ENCODE measurements at regions not wholly inside any gene's neighbourhood (a gene's known extent, or its start where the extent isn't known, plus 50 kb on each side); places are given as distances from the start of the nearest gene placed in this dataset.

DNA sequence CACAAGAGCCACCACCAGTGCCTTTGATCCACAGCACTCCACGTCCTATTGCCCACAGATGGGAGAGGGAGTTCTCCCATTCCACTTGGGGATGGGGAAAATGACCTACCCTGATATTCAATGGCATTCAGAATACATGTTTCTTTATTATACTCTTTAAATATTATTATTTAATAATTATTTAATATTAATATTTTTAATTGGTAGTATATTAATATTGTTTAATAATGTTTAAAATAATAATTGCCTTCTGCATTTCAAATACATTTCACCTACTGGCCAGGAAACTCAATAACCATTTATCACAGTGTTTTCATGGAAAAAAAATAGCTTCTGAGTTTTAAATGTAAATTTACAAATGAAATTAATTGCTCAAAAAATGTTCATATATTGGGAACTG is 127.4 kb upstream of the G2E3 start:
- no peak overlapping the region for H3K4me3 ChIP-seq (ENCODE audit: low read depth, low read length)
- H3K27me3 ChIP-seq (ENCODE audit: control insufficient read depth, insufficient read depth, low read length), result no peaks in the 10 kb centered on the region
- H3K36me3 ChIP-seq (ENCODE audit: control insufficient read depth, insufficient read depth, low read length), result no peaks in the 10 kb centered on the region
- H3K4me1 ChIP-seq (ENCODE audit: control insufficient read depth, insufficient read depth, low read length), result no peaks in the 10 kb centered on the region
- H3K9me3 ChIP-seq (ENCODE audit: control insufficient read depth, insufficient read depth, low read length), result no peaks in the 10 kb centered on the region
- H3K9ac ChIP-seq (ENCODE audit: low read depth, low read length), result no peak overlapping the region

DNA sequence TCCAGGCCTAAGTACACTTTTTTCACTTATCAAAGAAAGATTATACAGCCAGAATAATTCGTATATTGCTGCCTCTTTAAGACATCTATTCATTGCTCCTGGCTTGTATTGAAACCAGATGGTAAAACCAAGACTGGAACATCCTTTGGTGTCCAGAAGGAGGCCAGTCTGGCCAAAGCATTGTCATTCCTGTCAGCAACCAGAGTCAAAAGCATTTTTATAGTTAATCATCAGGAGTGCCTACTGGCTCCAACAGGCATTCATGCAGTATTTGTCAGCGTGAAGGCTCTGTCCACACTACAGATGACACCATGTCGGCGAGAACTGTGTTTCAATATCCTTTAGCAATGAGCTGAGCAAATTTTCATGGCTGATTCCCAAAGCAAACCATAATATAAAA is 118.0 kb upstream of the G2E3 start:
- H3K36me3 ChIP-seq (ENCODE audit: control insufficient read depth, insufficient read depth, low read length), result no peaks in the 10 kb centered on the region
- H3K4me3 ChIP-seq (ENCODE audit: low read depth, low read length), result no peak overlapping the region
- no peak overlapping the region for H3K9ac ChIP-seq (ENCODE audit: low read depth, low read length)
- no peaks in the 10 kb centered on the region for H3K27me3 ChIP-seq (ENCODE audit: control insufficient read depth, insufficient read depth, low read length)
- no peaks in the 10 kb centered on the region for H3K9me3 ChIP-seq (ENCODE audit: control insufficient read depth, insufficient read depth, low read length)
- H3K4me1 ChIP-seq (ENCODE audit: control insufficient read depth, insufficient read depth, low read length), result no peaks in the 10 kb centered on the region

DNA sequence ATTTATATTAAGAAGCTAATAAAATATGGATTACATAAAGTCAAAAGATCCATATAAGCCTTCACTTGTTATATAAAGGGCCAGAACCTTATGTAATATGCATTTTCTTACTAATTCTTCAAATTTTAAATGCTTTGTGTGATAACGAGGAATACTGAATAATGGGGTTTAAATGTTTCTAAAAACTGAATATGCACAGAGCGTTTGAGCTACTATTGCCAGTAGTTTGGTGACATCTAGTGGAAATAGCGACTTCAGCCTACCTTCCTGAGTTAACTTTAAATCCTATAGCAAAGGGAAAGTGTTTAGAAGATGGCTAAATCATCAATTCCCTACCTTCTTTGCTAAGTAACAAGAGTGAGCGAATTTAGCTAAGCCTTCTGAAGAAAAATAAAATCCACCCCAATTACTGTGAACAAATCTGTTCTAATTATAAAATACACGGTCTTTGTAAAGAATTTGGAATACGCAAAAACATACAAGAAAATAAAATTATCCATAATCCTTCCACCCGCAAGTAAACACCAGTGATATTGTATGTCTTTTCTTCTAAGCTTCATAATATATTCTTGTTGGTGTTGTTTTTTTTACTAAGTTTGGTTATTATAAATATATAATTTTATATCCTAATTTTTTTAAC is 115.5 kb upstream of the G2E3 start:
- Histone ChIP-seq H3K9me3 (ENCODE audit: control insufficient read depth, insufficient read depth, low read length) (no peaks in the 10 kb centered on the region), H3K4me3 (ENCODE audit: low read depth, low read length) (no peak overlapping the region), H3K4me1 (ENCODE audit: control insufficient read depth, insufficient read depth, low read length) (no peaks in the 10 kb centered on the region), H3K27me3 (ENCODE audit: control insufficient read depth, insufficient read depth, low read length) (no peaks in the 10 kb centered on the region), H3K9ac (ENCODE audit: low read depth, low read length) (no peak overlapping the region), H3K36me3 (ENCODE audit: control insufficient read depth, insufficient read depth, low read length) (no peaks in the 10 kb centered on the region)

DNA sequence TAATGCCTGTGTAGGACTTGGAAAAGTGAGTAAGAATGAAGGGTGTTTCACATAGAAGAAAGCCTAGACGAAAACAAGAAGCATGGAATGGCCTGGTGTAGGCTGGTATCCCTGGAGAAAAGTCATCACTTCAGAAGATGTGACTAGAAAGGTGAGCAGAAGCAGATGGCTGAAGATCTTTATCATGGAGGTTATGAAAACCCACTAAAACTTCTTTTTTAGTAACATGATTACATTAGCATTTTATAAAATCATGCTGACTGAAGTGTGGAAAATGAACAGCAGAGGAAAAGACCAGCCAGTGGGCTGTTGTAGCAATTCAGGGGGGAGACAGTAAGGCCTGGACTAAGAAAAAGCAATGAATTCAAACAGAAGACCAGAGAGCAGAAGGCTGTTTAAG is 114.5 kb upstream of the G2E3 start:
- H3K9me3 ChIP-seq (ENCODE audit: control insufficient read depth, insufficient read depth, low read length), result no peaks in the 10 kb centered on the region
- H3K4me3 ChIP-seq (ENCODE audit: low read depth, low read length), result no peak overlapping the region
- H3K27me3 ChIP-seq (ENCODE audit: control insufficient read depth, insufficient read depth, low read length), result no peaks in the 10 kb centered on the region
- H3K9ac ChIP-seq (ENCODE audit: low read depth, low read length), result no peak overlapping the region
- H3K4me1 ChIP-seq (ENCODE audit: control insufficient read depth, insufficient read depth, low read length), result no peaks in the 10 kb centered on the region
- no peaks in the 10 kb centered on the region for H3K36me3 ChIP-seq (ENCODE audit: control insufficient read depth, insufficient read depth, low read length)

DNA sequence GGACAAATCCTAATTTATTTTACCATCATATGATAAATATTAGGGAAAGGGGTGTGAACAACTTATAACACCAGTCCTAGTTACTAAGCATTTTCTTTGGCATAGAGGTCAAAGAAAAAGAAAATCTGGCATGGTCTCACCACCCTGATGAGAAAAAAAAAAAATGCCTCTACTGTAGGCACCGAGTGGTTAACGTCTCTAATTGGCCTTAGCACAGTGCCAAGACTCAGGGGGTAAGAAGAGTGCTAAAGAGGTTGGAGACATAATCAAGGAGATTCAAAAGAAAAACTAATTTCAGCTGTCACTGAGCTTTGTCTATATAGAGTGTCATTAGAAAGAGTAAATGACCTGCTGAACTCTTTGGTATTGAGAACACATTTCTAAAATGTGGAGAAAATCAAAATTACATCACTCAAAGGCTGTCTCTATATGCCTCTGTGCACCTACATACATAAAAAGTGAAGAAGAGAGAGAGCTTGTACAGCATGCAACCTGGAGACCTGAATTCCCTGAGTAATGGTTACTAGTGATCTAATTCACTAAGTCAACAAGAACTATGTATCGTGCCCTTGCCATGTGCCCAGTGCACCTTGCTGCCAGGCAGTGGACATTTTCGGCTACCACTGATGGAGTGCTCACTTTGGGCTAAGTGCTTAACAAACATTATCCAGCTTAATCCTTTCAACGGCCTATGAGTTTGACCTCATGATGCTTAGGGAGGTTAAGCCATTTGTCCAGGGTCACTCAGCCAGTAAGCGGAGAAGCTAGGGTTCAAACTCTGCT is 113.8 kb upstream of the G2E3 start:
- no peaks in the 10 kb centered on the region for H3K36me3 ChIP-seq (ENCODE audit: control insufficient read depth, insufficient read depth, low read length)
- H3K4me1 ChIP-seq (ENCODE audit: control insufficient read depth, insufficient read depth, low read length), result no peaks in the 10 kb centered on the region
- no peak overlapping the region for H3K9ac ChIP-seq (ENCODE audit: low read depth, low read length)
- H3K9me3 ChIP-seq (ENCODE audit: control insufficient read depth, insufficient read depth, low read length), result no peaks in the 10 kb centered on the region
- no peak overlapping the region for H3K4me3 ChIP-seq (ENCODE audit: low read depth, low read length)
- no peaks in the 10 kb centered on the region for H3K27me3 ChIP-seq (ENCODE audit: control insufficient read depth, insufficient read depth, low read length)

DNA sequence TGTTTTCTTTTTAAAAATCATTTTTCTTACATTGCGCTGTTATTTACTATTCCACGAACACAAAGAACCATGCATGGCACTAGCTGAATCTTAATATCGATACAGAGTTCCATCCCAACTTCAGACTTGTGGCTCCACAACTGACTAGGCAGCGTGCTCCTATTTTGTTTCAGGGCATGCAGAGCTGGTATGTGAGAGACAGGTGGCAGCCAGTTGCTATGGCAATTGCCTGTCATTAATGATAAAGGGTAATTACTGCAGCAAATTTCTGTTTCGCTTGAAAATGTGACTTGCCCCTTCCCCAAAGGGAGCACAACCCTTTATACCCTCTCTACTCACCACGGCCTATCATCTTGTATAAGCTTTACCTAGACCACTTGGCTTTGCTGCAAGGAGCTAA is 113.1 kb upstream of the G2E3 start:
- H3K9ac ChIP-seq (ENCODE audit: low read depth, low read length), result no peak overlapping the region
- H3K27me3 ChIP-seq (ENCODE audit: control insufficient read depth, insufficient read depth, low read length), result no peaks in the 10 kb centered on the region
- H3K4me1 ChIP-seq (ENCODE audit: control insufficient read depth, insufficient read depth, low read length), result peaks cover 3% of the 10 kb centered on the region
- no peak overlapping the region for H3K4me3 ChIP-seq (ENCODE audit: low read depth, low read length)
- H3K36me3 ChIP-seq (ENCODE audit: control insufficient read depth, insufficient read depth, low read length), result no peaks in the 10 kb centered on the region
- no peaks in the 10 kb centered on the region for H3K9me3 ChIP-seq (ENCODE audit: control insufficient read depth, insufficient read depth, low read length)

DNA sequence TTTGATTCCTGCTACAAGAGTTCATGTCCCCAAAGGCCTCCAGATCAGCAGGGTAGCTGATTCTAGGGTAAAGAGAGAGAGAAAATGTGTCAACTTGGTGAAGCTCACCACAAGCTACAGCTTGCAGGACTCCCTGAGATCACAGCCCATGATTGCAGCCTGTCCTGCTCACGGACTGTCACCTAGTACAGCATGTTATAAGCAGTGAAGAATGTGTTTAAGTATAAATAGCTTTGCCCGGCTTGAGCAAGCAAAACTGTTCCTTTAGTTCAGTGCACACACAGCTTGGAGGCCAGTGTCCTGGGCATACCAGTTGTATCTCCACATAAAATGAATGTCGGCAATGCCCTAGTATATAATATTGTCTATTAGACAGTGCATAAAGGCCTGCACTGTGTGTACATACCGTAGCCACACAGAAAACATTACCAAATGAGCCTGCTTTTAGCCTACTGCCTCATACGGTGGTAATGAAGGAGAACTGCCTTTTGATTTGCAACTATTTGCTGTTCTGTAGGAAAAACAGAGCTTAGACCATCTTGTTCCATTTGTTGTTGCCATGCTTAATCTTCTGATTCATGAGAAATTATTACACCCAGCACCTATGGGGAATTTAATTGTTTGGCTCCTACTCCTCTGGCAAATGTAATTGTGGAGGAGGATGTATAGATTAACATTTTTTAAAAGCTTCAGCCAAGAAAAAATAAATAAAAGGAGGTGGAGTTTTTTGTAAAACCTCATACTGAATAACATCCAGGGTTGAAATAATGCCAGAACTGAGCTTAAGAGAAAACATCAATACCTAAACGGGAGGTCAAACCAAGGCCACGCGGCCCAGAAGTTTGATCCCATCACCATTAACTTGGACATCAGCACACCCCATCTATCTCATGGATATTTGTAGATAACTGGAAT is 108.1 kb upstream of the G2E3 start:
- no peak overlapping the region for H3K4me3 ChIP-seq (ENCODE audit: low read depth, low read length)
- no peaks in the 10 kb centered on the region for H3K9me3 ChIP-seq (ENCODE audit: control insufficient read depth, insufficient read depth, low read length)
- H3K9ac ChIP-seq (ENCODE audit: low read depth, low read length), result no peak overlapping the region
- peaks cover 5% of the 10 kb centered on the region for H3K4me1 ChIP-seq (ENCODE audit: control insufficient read depth, insufficient read depth, low read length)
- no peaks in the 10 kb centered on the region for H3K27me3 ChIP-seq (ENCODE audit: control insufficient read depth, insufficient read depth, low read length)
- H3K36me3 ChIP-seq (ENCODE audit: control insufficient read depth, insufficient read depth, low read length), result no peaks in the 10 kb centered on the region

DNA sequence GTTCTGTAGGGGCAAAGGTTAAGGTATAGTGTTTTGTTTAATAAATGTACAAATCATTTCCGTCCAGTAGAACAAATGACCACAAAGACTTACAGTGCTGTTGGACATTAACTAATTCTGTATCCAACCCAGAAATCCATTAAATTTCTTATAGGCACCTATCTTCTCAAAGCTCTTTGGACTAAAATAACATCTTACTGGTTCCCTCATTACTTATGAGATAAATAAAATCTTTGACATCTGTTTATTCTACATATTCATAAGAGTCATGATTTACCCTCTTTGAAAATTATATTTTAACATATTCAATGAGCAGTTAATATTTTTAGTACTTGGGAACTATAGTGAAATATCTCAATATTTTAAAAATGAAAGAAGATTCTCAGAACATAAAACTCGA is 102.7 kb upstream of the G2E3 start:
- no peaks in the 10 kb centered on the region for H3K9me3 ChIP-seq (ENCODE audit: control insufficient read depth, insufficient read depth, low read length)
- H3K27me3 ChIP-seq (ENCODE audit: control insufficient read depth, insufficient read depth, low read length), result no peaks in the 10 kb centered on the region
- no peaks in the 10 kb centered on the region for H3K36me3 ChIP-seq (ENCODE audit: control insufficient read depth, insufficient read depth, low read length)
- peaks cover 2% of the 10 kb centered on the region for H3K4me1 ChIP-seq (ENCODE audit: control insufficient read depth, insufficient read depth, low read length)
- H3K4me3 ChIP-seq (ENCODE audit: low read depth, low read length), result no peak overlapping the region
- no peak overlapping the region for H3K9ac ChIP-seq (ENCODE audit: low read depth, low read length)

DNA sequence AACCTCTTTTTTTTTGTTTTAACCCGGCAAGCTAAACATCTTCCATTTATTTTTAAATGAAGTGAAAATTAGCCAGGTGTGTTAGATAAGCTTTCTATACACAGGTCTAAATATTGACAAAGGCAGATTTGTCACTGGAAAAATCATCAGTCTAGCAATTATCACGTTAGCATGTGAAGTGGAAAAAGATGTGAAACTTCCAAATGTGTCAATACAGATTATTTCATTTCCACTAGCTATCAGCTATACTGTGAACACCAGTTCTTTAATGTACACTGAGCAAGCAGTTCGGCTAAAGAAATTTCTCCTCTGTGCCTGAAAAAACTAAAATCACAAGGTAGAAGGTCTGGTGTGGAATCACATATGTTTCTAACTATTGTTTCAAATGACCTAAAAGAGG is 96.6 kb upstream of the G2E3 start:
- no peaks in the 10 kb centered on the region for H3K36me3 ChIP-seq (ENCODE audit: control insufficient read depth, insufficient read depth, low read length)

DNA sequence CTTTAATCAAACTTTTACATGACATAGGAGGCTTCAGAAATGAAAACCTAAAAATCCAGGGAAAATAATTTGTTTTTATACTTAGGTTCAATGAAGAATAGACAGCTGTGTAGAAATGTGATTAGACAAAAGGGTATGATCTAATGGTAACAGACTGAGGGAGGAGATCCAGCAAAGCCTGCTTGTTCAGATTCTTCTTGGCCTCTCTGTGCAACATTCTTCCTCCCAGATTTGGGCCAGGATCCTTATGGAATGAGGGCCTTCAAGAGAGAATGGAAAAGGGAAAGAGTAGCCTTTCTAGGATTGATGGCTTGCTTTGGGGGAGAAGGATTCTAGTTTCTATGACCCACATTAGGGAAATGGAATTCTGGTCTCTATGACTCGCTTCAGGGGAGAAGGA is 94.5 kb upstream of the G2E3 start:
- no peaks in the 10 kb centered on the region for H3K4me1 ChIP-seq (ENCODE audit: control insufficient read depth, insufficient read depth, low read length)
- no peak overlapping the region for H3K9ac ChIP-seq (ENCODE audit: low read depth, low read length)
- no peak overlapping the region for H3K4me3 ChIP-seq (ENCODE audit: low read depth, low read length)
- no peaks in the 10 kb centered on the region for H3K36me3 ChIP-seq (ENCODE audit: control insufficient read depth, insufficient read depth, low read length)
- no peaks in the 10 kb centered on the region for H3K9me3 ChIP-seq (ENCODE audit: control insufficient read depth, insufficient read depth, low read length)
- H3K27me3 ChIP-seq (ENCODE audit: control insufficient read depth, insufficient read depth, low read length), result no peaks in the 10 kb centered on the region

More for the DNA sequence above, 96.6 kb upstream of the G2E3 start:
- no peak overlapping the region for H3K9ac ChIP-seq (ENCODE audit: low read depth, low read length)
- H3K4me1 ChIP-seq (ENCODE audit: control insufficient read depth, insufficient read depth, low read length), result no peaks in the 10 kb centered on the region
- no peaks in the 10 kb centered on the region for H3K9me3 ChIP-seq (ENCODE audit: control insufficient read depth, insufficient read depth, low read length)
- H3K27me3 ChIP-seq (ENCODE audit: control insufficient read depth, insufficient read depth, low read length), result no peaks in the 10 kb centered on the region
- H3K4me3 ChIP-seq (ENCODE audit: low read depth, low read length), result no peak overlapping the region

DNA sequence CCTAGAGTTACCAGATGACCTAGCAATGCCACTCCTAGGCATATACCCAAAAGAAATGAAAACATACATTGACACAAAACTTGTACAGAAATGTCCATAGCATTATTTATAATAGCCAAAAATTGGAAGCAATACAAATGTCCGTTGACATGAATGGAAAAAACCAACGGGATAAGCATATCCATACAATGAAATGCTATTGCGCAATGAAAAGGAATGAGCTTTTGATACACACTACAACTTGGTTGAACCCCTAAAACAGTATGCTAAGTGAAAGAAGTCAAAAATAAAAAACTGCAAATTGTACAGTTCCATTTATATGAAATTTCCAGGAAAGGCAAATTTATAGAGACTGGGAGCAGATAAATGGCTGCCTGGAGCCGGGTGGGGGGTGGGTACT is 90.6 kb upstream of the G2E3 start:
- H3K4me1 ChIP-seq (ENCODE audit: control insufficient read depth, insufficient read depth, low read length), result no peaks in the 10 kb centered on the region
- H3K27me3 ChIP-seq (ENCODE audit: control insufficient read depth, insufficient read depth, low read length), result no peaks in the 10 kb centered on the region
- no peaks in the 10 kb centered on the region for H3K36me3 ChIP-seq (ENCODE audit: control insufficient read depth, insufficient read depth, low read length)
- H3K9ac ChIP-seq (ENCODE audit: low read depth, low read length), result no peak overlapping the region
- H3K9me3 ChIP-seq (ENCODE audit: control insufficient read depth, insufficient read depth, low read length), result no peaks in the 10 kb centered on the region
- H3K4me3 ChIP-seq (ENCODE audit: low read depth, low read length), result no peak overlapping the region

Measured in iPS-15b (cell line).